ENCODE measurements at regions not wholly inside any gene's neighbourhood (a gene's known extent, or its start where the extent isn't known, plus 50 kb on each side); places are given as distances from the start of the nearest gene placed in this dataset.

DNA sequence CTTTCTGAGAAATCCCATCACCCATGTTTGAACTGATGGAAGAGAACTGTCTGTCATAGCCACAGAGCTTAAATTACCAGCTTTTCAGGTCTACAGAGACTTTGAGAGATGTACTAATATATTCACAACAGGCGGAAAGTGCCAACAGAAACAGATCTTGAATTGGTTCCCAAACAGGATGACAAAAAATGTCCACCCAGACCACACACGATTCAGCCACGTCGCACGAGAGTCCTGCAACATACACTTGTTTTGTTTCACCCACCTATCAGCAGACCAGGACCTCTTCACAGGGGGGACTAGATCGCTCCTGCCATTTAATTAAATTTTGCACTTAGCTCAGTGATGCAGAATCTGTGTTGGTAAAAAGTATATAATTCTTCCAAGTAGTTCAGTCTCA lies 187.1 kb upstream of the CEP162 start:
- ATAC-seq, result no peak
- Histone ChIP-seq H3K27ac (ENCODE audit: low read depth) (no peak overlapping the region), H3K4me3 (no peak overlapping the region), H3K4me2 (no peak overlapping the region), H2AFZ (no peak overlapping the region), H3K79me2 (replicated peaks; ENCODE audit: insufficient read depth) (no peaks in the 10 kb centered on the region), H4K20me1 (replicated peaks; ENCODE audit: insufficient read depth) (no peaks in the 10 kb centered on the region), H3F3A (replicated peaks; ENCODE audit: low read depth) (no peaks in the 10 kb centered on the region), H3K36me3 (ENCODE audit: insufficient read depth) (no peaks in the 10 kb centered on the region), H3K9me2 (ENCODE audit: insufficient read depth) (no peaks in the 10 kb centered on the region), H3K4me1 (ENCODE audit: insufficient read depth) (no peaks in the 10 kb centered on the region), H3K27me3 (ENCODE audit: insufficient read depth) (no peaks in the 10 kb centered on the region)
- no peak overlapping the region for H3K4me3 Mint-ChIP-seq
- TF ChIP-seq EZH2 (IDR thresholded peaks at IDR 0.05; ENCODE audit: low read depth, unreplicated experiment) (no peak), JUNB (IDR thresholded peaks at IDR 0.05; ENCODE audit: unreplicated experiment) (no peak), STAT1 (IDR thresholded peaks at IDR 0.05; ENCODE audit: unreplicated experiment) (no peak), NANOG (IDR thresholded peaks at IDR 0.05; ENCODE audit: borderline replicate concordance) (no peak), CREB1 (CRISPR knock-in tag; IDR thresholded peaks at IDR 0.05; ENCODE audit: low read depth) (no peak), POLR2AphosphoS5 (IDR thresholded peaks at IDR 0.05; ENCODE audit: low read depth) (no peak), ZNF331 (CRISPR knock-in tag; IDR thresholded peaks at IDR 0.05; ENCODE audit: low read depth) (no peak), ZNF114 (CRISPR knock-in tag; IDR thresholded peaks at IDR 0.05) (no peak), EZH2phosphoT487 (IDR thresholded peaks at IDR 0.05; ENCODE audit: unreplicated experiment) (no peak)
- TF ChIP-seq, protein P1, sequence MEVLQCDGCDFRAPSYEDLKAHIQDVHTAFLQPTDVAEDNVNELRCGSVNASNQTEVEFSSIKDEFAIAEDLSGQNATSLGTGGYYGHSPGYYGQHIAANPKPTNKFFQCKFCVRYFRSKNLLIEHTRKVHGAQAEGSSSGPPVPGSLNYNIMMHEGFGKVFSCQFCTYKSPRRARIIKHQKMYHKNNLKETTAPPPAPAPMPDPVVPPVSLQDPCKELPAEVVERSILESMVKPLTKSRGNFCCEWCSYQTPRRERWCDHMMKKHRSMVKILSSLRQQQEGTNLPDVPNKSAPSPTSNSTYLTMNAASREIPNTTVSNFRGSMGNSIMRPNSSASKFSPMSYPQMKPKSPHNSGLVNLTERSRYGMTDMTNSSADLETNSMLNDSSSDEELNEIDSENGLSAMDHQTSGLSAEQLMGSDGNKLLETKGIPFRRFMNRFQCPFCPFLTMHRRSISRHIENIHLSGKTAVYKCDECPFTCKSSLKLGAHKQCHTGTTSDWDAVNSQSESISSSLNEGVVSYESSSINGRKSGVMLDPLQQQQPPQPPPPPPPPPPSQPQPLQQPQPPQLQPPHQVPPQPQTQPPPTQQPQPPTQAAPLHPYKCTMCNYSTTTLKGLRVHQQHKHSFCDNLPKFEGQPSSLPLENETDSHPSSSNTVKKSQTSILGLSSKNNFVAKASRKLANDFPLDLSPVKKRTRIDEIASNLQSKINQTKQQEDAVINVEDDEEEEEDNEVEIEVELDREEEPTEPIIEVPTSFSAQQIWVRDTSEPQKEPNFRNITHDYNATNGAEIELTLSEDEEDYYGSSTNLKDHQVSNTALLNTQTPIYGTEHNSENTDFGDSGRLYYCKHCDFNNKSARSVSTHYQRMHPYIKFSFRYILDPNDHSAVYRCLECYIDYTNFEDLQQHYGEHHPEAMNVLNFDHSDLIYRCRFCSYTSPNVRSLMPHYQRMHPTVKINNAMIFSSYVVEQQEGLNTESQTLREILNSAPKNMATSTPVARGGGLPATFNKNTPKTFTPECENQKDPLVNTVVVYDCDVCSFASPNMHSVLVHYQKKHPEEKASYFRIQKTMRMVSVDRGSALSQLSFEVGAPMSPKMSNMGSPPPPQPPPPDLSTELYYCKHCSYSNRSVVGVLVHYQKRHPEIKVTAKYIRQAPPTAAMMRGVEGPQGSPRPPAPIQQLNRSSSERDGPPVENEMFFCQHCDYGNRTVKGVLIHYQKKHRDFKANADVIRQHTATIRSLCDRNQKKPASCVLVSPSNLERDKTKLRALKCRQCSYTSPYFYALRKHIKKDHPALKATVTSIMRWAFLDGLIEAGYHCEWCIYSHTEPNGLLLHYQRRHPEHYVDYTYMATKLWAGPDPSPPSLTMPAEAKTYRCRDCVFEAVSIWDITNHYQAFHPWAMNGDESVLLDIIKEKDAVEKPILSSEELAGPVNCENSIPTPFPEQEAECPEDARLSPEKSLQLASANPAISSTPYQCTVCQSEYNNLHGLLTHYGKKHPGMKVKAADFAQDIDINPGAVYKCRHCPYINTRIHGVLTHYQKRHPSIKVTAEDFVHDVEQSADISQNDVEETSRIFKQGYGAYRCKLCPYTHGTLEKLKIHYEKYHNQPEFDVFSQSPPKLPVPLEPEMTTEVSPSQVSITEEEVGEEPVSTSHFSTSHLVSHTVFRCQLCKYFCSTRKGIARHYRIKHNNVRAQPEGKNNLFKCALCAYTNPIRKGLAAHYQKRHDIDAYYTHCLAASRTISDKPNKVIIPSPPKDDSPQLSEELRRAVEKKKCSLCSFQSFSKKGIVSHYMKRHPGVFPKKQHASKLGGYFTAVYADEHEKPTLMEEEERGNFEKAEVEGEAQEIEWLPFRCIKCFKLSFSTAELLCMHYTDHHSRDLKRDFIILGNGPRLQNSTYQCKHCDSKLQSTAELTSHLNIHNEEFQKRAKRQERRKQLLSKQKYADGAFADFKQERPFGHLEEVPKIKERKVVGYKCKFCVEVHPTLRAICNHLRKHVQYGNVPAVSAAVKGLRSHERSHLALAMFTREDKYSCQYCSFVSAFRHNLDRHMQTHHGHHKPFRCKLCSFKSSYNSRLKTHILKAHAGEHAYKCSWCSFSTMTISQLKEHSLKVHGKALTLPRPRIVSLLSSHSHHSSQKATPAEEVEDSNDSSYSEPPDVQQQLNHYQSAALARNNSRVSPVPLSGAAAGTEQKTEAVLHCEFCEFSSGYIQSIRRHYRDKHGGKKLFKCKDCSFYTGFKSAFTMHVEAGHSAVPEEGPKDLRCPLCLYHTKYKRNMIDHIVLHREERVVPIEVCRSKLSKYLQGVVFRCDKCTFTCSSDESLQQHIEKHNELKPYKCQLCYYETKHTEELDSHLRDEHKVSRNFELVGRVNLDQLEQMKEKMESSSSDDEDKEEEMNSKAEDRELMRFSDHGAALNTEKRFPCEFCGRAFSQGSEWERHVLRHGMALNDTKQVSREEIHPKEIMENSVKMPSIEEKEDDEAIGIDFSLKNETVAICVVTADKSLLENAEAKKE (CRISPR knock-in tag; IDR thresholded peaks at IDR 0.05), result no peak
- TF ChIP-seq, protein P2, sequence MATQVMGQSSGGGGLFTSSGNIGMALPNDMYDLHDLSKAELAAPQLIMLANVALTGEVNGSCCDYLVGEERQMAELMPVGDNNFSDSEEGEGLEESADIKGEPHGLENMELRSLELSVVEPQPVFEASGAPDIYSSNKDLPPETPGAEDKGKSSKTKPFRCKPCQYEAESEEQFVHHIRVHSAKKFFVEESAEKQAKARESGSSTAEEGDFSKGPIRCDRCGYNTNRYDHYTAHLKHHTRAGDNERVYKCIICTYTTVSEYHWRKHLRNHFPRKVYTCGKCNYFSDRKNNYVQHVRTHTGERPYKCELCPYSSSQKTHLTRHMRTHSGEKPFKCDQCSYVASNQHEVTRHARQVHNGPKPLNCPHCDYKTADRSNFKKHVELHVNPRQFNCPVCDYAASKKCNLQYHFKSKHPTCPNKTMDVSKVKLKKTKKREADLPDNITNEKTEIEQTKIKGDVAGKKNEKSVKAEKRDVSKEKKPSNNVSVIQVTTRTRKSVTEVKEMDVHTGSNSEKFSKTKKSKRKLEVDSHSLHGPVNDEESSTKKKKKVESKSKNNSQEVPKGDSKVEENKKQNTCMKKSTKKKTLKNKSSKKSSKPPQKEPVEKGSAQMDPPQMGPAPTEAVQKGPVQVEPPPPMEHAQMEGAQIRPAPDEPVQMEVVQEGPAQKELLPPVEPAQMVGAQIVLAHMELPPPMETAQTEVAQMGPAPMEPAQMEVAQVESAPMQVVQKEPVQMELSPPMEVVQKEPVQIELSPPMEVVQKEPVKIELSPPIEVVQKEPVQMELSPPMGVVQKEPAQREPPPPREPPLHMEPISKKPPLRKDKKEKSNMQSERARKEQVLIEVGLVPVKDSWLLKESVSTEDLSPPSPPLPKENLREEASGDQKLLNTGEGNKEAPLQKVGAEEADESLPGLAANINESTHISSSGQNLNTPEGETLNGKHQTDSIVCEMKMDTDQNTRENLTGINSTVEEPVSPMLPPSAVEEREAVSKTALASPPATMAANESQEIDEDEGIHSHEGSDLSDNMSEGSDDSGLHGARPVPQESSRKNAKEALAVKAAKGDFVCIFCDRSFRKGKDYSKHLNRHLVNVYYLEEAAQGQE (IDR thresholded peaks at IDR 0.05; ENCODE audit: unreplicated experiment), result no peak
- TF ChIP-seq, protein P3, sequence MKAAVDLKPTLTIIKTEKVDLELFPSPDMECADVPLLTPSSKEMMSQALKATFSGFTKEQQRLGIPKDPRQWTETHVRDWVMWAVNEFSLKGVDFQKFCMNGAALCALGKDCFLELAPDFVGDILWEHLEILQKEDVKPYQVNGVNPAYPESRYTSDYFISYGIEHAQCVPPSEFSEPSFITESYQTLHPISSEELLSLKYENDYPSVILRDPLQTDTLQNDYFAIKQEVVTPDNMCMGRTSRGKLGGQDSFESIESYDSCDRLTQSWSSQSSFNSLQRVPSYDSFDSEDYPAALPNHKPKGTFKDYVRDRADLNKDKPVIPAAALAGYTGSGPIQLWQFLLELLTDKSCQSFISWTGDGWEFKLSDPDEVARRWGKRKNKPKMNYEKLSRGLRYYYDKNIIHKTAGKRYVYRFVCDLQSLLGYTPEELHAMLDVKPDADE (IDR thresholded peaks at IDR 0.05), result no peak
- TF ChIP-seq, protein P4, sequence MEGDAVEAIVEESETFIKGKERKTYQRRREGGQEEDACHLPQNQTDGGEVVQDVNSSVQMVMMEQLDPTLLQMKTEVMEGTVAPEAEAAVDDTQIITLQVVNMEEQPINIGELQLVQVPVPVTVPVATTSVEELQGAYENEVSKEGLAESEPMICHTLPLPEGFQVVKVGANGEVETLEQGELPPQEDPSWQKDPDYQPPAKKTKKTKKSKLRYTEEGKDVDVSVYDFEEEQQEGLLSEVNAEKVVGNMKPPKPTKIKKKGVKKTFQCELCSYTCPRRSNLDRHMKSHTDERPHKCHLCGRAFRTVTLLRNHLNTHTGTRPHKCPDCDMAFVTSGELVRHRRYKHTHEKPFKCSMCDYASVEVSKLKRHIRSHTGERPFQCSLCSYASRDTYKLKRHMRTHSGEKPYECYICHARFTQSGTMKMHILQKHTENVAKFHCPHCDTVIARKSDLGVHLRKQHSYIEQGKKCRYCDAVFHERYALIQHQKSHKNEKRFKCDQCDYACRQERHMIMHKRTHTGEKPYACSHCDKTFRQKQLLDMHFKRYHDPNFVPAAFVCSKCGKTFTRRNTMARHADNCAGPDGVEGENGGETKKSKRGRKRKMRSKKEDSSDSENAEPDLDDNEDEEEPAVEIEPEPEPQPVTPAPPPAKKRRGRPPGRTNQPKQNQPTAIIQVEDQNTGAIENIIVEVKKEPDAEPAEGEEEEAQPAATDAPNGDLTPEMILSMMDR (conservative IDR thresholded peaks at IDR 0.05; ENCODE audit: low read depth in 2 of 2), result no peak
- no peak for DNase-seq (ENCODE audit: low spot score)
- no peaks in the 10 kb centered on the region for H3K36me3 Mint-ChIP-seq (ENCODE audit: low read depth)
- no peaks in the 10 kb centered on the region for H3K9me3 Mint-ChIP-seq
- 0 out of 3 replicates have a peak, but pooled peaks cover 3% of the 10 kb centered on the region for H3K4me1 Mint-ChIP-seq
- H3K27ac Mint-ChIP-seq, result no peak overlapping the region
- no peaks in the 10 kb centered on the region for H3K27me3 Mint-ChIP-seq (ENCODE audit: insufficient read depth, low read depth, poor library complexity)
